Omental fat pad (tissue), 3 donors: ENCODE measurements at regions not wholly inside any gene's neighbourhood (a gene's known extent, or its start where the extent isn't known, plus 50 kb on each side); places are given as distances from the start of the nearest gene placed in this dataset.

Experiments used
- ATAC-seq: fragments of 150-250 bp; one replicate; pipeline ENCODE4 v1.9.1; 2016; ENCODE audit warnings: mild to moderate bottlenecking, moderate library complexity; ENCODE audit not compliant: low FRiP score
- DNase-seq: peaks from one replicate; pipeline ENCODE4 v3.0.0-alpha.2; 2019; ENCODE audit warnings: low spot score
- CTCF ChIP-seq, 3 donors: fragments of 450-650 bp; IDR thresholded peaks; one replicate each; pipeline ENCODE4 v1.5.1; 2016 to 2017; ENCODE audit warnings: antibody characterized with exemption in 3 of 3, mild to moderate bottlenecking in 3 of 3, moderate library complexity in 2 of 3

- ATAC-seq (no peak), DNase-seq (no peak)
- no peak for TF ChIP-seq CTCF (IDR thresholded peaks at IDR 0.05)
Observed at GRCh38 chr6:170159022-170159965, 131.6 kb downstream of the DLL1 start.

- TF ChIP-seq CTCF (IDR thresholded peaks at IDR 0.05), result no peak
- DNase-seq (no peak), ATAC-seq (no peak)
Observed at GRCh38 chr6:170158296-170159021, 132.4 kb downstream of the DLL1 start.

GRCh38 chr6:170157567-170158218 is 133.2 kb downstream of the DLL1 start:
- ATAC-seq, result no peak
- no peak for DNase-seq
- no peak for TF ChIP-seq CTCF (IDR thresholded peaks at IDR 0.05)

- TF ChIP-seq CTCF (IDR thresholded peaks at IDR 0.05), result no peak
- ATAC-seq, result no peak
- DNase-seq, result no peak
Observed at GRCh38 chr6:170156448-170157375, 134.2 kb downstream of the DLL1 start.

- ATAC-seq (no peak), DNase-seq (no peak)
- no peak for TF ChIP-seq CTCF (IDR thresholded peaks at IDR 0.05)
Observed at GRCh38 chr6:170155464-170156196, 135.2 kb downstream of the DLL1 start.
